HG02678 (cell line): ENCODE measurements at regions not wholly inside any gene's neighbourhood (a gene's known extent, or its start where the extent isn't known, plus 50 kb on each side); places are given as distances from the start of the nearest gene placed in this dataset.

ENCODE experiments used
- ATAC-seq: cut with Tn5 transposase; IDR thresholded peaks from one replicate; pipeline ENCODE4 v1.9.1; 2021; ENCODE audit warnings: mild to moderate bottlenecking, moderate library complexity; ENCODE audit not compliant: unreplicated experiment

- ATAC-seq = no peak
These were observed 224.5 kb upstream of the PGRMC2 start for GRCh38 chr4:128512161-128512560.

DNA sequence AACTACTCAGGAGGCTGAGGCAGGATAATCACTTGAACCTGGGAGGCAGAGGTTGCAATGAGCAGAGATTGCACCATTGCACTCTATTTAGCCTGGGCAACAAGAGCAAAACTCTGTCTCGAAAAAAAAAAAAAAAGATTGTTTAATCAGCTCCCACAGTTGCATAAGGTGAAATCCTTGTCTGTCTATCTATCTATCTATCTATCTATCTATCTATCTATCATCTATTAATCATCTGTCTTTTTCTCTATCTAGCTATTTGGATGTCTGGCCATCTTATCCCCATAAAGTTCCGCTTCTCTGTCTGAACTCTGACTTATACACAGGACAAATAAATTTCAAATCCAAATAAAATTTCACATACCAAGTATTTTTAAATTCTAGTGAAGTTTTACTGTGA lies 223.2 kb upstream of the PGRMC2 start:
- no peak for ATAC-seq

- ATAC-seq = no peak
These were observed 215.4 kb upstream of the PGRMC2 start for GRCh38 chr4:128502818-128503527.

- ATAC-seq = no peak
These were observed 213.6 kb upstream of the PGRMC2 start for GRCh38 chr4:128501239-128501638.

DNA sequence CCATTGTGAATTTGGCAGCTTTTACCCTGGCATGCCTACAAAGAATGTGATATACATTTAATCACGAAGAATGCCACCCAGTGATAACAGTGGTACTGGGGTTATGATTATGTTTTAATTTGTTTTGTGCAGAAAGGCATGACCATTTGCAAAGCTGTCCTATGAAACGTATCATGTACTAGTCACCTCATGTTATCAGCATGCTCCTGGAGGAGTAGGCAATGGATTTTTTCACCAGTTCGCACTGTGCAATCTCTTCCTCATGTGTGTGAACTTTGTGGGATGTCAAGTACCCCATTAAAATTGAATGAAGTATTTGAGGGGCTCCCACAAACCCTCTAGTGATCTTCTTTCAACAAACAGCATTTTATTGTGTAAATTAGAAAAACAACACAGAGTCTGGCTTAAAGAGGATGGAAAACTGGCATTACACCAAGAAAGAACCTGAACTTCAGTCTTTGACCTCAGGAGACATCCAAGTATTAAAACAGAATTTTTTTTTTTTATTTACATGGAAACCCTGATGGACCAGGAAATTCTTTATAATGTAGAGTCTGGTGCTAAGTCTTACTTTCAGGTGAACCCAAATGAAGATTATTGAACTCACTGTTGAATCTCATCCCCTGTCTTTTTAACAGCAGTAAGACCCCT lies 200.6 kb upstream of the PGRMC2 start:
- no peak for ATAC-seq

- no peak for ATAC-seq
These were observed 197.3 kb upstream of the PGRMC2 start for GRCh38 chr4:128484896-128485295.

GRCh38 chr4:128483816-128484215 lies 196.2 kb upstream of the PGRMC2 start:
- no peak for ATAC-seq

GRCh38 chr4:128483041-128483440 lies 195.4 kb upstream of the PGRMC2 start:
- no peak for ATAC-seq

DNA sequence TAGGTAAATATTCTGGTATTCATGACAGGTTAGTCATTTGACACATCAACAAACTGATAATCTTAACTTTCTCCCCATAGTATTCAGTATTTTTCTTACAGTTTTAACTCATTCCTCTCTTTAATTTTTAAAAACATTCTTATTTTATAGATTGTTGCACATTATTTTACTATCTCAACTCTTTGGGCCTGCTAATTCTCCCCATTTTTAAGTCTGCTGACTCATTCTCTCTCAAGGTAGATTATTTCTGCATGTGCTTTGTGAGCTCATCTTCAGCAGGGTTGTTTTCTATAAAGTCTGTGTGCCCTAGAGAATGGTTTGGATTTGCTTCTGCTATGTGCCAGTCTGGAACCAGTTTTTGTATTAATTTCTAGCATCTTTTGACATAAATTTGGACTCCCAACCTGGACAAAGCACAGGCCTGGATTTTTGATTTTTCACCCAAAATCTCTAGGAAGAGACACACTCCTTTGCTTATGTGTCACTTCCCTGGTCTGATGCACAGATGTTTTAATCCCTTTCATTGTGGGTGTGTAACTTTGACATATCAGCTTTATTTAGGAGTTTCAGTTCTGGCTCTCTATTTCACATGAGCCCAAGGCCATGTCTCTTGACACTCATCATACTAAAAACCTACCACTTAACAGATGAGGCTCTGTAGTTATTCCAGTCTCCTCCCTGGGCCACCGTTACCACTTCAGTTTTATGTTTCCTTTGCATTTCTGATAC lies 194.3 kb upstream of the PGRMC2 start:
- no peak for ATAC-seq

DNA sequence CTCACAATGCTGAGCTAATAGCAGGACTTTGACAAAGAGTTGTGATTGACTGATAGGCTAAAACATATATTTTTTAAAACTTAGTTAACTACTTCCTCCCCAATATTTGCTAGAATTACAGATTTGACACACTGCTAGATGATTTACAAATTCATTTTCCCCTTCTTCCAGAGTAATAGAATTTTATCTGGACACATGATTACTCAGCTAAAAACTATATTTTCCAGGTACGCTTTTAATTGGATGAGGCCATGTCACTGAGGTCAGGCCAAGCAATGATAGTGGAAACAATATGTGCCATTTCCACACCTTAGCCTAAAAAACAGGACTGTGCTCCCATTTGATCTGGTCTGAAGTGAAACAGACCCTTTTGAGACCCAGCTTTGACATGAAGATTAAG lies 193.3 kb upstream of the PGRMC2 start:
- no peak for ATAC-seq

GRCh38 chr4:128477540-128477939 lies 189.9 kb upstream of the PGRMC2 start:
- no peak for ATAC-seq

GRCh38 chr4:128475597-128475996 lies 188.0 kb upstream of the PGRMC2 start:
- ATAC-seq = no peak

- no peak for ATAC-seq
These were observed 184.0 kb upstream of the PGRMC2 start for GRCh38 chr4:128471576-128471975.

DNA sequence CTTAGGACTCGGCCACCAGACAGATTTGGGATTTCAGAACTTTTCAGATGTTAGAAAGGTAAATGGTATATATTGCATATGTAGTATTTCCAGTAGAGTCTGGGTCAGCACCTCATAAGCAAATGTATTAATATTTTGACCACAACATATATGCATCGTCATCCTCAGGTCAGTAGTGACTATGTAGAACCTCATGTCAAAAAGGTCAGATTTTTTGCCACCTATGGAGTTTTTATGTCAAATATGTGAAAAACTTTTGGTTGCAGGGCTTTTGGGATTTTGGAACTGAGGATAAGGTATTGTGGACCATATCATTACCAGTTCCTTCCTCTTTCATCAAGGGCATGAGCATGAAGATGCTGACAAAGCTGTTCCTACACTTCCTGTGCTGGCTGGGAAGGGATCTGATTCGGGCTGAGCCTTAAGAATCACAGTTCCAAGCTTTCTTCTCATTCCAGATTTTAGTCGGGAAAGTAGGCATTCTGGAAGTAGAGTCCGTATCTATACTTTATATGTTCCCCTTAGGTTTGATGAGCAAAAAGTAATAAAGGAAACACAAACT lies 183.0 kb upstream of the PGRMC2 start:
- no peak for ATAC-seq

DNA sequence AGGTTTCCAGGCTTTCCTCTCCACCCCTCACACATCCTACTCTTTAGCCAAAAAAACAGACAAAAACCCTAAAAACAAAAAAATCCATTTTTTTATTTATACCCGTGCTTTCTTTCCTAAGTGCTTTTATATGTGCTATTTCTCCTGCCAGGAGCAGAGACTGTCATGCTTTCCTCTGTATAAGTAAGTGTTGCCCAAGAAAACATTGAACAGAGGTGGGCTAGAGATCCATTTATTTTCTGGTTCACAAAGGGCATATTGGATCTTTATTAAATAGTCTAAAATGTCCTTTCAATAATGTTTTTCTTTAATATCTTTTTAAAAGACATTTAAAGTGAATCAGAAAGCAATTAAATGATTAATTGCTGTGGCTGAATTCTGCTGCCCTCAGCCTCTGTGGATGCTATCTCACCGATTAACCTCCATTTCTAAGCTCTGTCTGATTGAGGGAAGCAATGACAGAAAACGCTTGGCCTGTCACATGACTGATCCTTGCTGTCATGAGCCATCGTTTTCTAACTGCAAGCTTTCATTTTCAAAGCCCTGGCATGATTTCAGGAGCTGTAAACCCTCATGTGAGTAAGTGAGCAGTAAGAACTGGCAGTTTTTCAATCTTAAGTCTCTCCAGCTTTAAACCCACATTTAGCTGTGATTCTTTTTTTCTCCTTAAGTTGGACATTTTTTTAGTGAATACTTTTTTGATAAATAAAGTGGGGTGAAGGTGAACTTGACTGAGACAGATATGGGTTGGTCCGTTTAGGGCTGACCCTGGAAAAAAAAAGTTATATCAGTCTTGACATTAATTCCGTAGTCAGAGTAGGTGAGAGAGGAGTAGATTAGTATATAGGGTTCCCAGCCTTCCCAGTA lies 180.7 kb upstream of the PGRMC2 start:
- ATAC-seq = no peak

DNA sequence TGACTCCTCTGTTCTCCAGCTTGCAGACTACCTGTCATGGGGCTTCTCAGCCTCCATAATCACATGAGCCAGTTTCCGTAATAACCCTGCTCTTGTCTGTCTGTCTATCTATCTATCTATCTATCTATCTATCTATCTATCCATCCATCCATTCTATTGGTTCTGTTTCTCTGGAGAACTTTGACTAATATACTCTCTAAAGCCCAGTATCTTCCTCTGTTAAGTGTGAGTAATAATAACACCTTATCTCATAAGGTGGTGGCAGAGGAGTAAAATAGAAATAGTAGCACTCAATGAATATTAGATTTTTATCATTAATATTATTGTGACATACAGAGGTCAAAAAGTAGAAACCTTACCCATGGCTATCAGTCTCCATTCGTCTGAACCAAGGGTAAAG lies 177.9 kb upstream of the PGRMC2 start:
- no peak for ATAC-seq

DNA sequence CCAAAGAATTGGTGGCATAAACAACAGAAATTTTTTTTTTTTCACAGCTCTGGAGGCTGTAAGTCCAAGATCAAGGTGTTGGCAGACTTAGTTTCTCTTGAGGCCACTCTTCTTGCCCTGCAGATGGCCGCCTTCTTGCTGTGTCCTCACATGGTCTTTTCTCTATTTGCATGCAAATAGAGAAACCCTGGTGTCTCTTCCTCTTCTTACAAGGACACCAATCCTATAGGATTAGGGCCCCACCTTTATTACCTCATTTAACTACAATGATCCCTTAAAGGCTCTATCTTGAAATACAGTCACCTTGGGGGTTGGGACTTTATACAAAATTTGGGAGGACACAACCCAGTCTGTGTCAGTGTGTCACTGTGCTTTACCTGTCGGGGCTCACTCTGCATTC lies 175.4 kb upstream of the PGRMC2 start:
- no peak for ATAC-seq

GRCh38 chr4:128462103-128462783 lies 174.6 kb upstream of the PGRMC2 start:
- ATAC-seq = no peak

- no peak for ATAC-seq
These were observed 173.9 kb upstream of the PGRMC2 start for GRCh38 chr4:128461291-128462102.
